Left ventricle myocardium inferior (tissue), 1 donor: ENCODE measurements at regions not wholly inside any gene's neighbourhood (a gene's known extent, or its start where the extent isn't known, plus 50 kb on each side); places are given as distances from the start of the nearest gene placed in this dataset.

Experiments used
- DNase-seq: peaks from one replicate; pipeline ENCODE4 v3.0.0-alpha.2; 2020
- H3K27ac ChIP-seq: fragments of 200-600 bp; replicated peaks from 2 replicates; pipeline ENCODE4 v1.8.0; 2021
- H3K27me3 ChIP-seq: fragments of 200-600 bp; 2 replicates; pipeline ENCODE4 v1.8.0; 2021; ENCODE audit warnings: low read depth
- H3K36me3 ChIP-seq: fragments of 200-600 bp; 2 replicates; pipeline ENCODE4 v1.8.0; 2021
- H3K4me1 ChIP-seq: fragments of 200-600 bp; 2 replicates; pipeline ENCODE4 v1.8.0; 2021
- H3K4me3 ChIP-seq: fragments of 200-600 bp; 2 replicates; pipeline ENCODE4 v1.8.0; 2021; ENCODE audit warnings: mild to moderate bottlenecking, moderate library complexity
- H3K9me3 ChIP-seq: fragments of 200-600 bp; replicated peaks from 2 replicates; pipeline ENCODE4 v1.8.0; 2021
- CTCF ChIP-seq: fragments of 200-600 bp; IDR thresholded peaks from 2 replicates; pipeline ENCODE4 v1.8.0; 2021; ENCODE audit warnings: antibody characterized with exemption, mild to moderate bottlenecking, borderline replicate concordance
- intact Hi-C: fragments of 100-400 bp; cut with micrococcal nuclease; formaldehyde crosslinking; loops from one replicate; pipeline ENCODE4 v1.11.0; 2022
- donor health status: DM: no; HTN: yes; CAD: no; lungs with severe emphysema.

DNA sequence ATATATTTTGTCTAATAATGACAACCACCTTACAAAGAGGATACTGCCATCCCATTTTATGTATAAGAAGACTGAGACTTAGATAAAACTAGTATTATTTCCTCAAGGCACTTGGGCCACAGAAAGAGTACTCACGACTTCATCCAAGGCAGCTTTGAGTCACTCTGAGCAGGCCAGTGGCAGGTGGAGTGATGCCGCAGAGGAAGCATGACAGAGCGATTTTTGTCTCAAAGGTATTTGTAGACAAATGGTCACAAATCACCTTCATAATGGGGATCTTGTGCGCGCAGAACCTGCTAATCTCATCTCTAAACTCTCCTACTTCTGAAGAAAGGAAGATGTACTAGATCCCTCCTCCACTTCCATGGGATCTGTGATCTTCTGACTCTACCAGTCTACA is 113.2 kb upstream of the NAMPT start:
- intact Hi-C loops, result no loop called here
- no peak for DNase-seq
- Histone ChIP-seq H3K9me3 (no peaks in the 10 kb centered on the region), H3K4me3 (no peak overlapping the region), H3K27me3 (peaks cover 12% of the 10 kb centered on the region), H3K36me3 (no peaks in the 10 kb centered on the region), H3K4me1 (no peaks in the 10 kb centered on the region), H3K27ac (no peak overlapping the region)
- TF ChIP-seq CTCF, result no peak

GRCh38 chr7:106394526-106394925 is 109.7 kb upstream of the NAMPT start:
- Histone ChIP-seq H3K36me3 (no peaks in the 10 kb centered on the region), H3K9me3 (no peaks in the 10 kb centered on the region), H3K27me3 (peaks cover 4% of the 10 kb centered on the region), H3K4me1 (no peaks in the 10 kb centered on the region), H3K27ac (no peak overlapping the region), H3K4me3 (no peak overlapping the region)
- TF ChIP-seq CTCF, result no peak
- no peak for DNase-seq
- intact Hi-C loops, result no loop called here

DNA sequence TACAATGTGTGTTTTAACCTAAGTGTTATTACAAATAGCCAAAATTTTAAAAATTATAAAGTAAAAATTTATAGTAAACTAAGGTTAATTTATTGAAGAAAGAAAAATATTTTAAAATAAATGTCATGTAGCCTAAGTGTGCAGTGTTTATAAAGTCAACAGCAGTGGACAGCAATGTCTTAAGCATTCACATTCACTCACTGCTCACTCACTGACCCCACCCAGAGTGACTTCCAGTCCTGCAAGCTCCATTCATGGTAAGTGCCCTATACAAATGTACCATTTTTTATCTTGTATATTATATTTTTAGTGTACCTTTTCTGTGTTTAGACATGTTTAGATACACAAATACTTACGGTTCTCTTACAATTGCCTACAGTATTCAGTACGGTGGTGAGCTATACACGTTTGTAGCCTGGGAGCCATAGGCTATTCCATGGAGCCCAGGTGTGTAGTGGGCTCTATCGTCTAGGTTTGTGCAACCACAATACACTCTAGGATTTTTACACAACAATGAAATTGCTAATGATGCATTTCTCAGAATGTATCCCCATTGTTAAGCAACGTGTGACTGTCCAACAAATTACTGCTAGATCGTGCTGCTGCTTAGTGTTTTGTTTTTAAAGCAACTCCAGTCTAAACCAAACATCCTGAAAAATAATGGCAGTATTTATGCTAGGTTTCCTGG is 108.9 kb upstream of the NAMPT start:
- DNase-seq, result no peak
- no peak overlapping the region for H3K4me3 ChIP-seq
- H3K9me3 ChIP-seq, result no peaks in the 10 kb centered on the region
- H3K36me3 ChIP-seq, result no peaks in the 10 kb centered on the region
- TF ChIP-seq CTCF, result no peak
- H3K27me3 ChIP-seq, result peaks cover 4% of the 10 kb centered on the region
- no peak overlapping the region for H3K27ac ChIP-seq
- no peaks in the 10 kb centered on the region for H3K4me1 ChIP-seq
- intact Hi-C loops, result no loop called here

GRCh38 chr7:106392590-106392989 is 107.8 kb upstream of the NAMPT start:
- H3K27me3 ChIP-seq, result peaks cover 4% of the 10 kb centered on the region
- TF ChIP-seq CTCF, result no peak
- H3K36me3 ChIP-seq, result no peaks in the 10 kb centered on the region
- intact Hi-C loops, result no loop called here
- H3K4me3 ChIP-seq, result no peak overlapping the region
- no peaks in the 10 kb centered on the region for H3K4me1 ChIP-seq
- no peaks in the 10 kb centered on the region for H3K9me3 ChIP-seq
- H3K27ac ChIP-seq, result no peak overlapping the region
- no peak for DNase-seq

DNA sequence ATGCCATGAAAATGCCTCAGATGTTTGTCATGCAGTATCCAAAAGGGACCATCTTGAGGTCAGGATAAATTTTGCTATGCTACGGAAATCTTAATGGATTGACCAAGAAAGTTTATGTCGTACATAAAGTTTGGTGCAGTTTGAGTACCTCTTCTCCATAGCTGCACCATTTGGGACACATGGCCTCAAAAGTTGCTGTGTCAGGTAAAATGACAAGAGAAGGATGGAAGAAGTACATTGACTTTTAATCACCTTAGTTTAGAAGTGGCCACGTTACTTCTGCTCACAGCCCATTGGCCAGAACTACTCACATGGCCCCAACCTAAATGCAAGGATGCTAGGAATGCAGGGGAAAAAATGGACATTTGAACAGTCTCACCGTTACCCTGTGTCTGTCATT is 107.4 kb upstream of the NAMPT start:
- DNase-seq, result no peak
- H3K27me3 ChIP-seq, result peaks cover 4% of the 10 kb centered on the region
- intact Hi-C loops, result no loop called here
- H3K36me3 ChIP-seq, result no peaks in the 10 kb centered on the region
- no peak overlapping the region for H3K27ac ChIP-seq
- TF ChIP-seq CTCF, result no peak
- H3K4me3 ChIP-seq, result no peak overlapping the region
- H3K9me3 ChIP-seq, result no peaks in the 10 kb centered on the region
- H3K4me1 ChIP-seq, result no peaks in the 10 kb centered on the region
